ENCODE measurements at regions not wholly inside any gene's neighbourhood (a gene's known extent, or its start where the extent isn't known, plus 50 kb on each side); places are given as distances from the start of the nearest gene placed in this dataset.

DNA sequence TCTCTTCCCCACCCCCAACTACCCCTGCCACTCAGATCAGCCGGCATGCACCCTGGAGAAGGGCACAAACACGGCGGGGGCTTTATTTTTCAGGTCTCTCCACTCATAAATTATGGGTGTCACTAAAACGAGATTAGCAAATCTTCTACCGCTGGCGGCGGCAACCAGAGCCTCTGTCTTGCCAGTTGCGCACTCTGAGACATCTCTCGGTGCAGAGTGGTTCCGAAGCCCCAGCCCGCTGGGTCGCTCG is 125.3 kb upstream of the C11orf58 start:
- TF ChIP-seq EZH2 (IDR thresholded peaks at IDR 0.05; ENCODE audit: borderline replicate concordance, low read length) (no peak), CTCF (IDR thresholded peaks at IDR 0.05; ENCODE audit: low read length) (no peak)

Measured in OCI-LY1 (cell line).